ENCODE measurements at regions not wholly inside any gene's neighbourhood (a gene's known extent, or its start where the extent isn't known, plus 50 kb on each side); places are given as distances from the start of the nearest gene placed in this dataset.

DNA sequence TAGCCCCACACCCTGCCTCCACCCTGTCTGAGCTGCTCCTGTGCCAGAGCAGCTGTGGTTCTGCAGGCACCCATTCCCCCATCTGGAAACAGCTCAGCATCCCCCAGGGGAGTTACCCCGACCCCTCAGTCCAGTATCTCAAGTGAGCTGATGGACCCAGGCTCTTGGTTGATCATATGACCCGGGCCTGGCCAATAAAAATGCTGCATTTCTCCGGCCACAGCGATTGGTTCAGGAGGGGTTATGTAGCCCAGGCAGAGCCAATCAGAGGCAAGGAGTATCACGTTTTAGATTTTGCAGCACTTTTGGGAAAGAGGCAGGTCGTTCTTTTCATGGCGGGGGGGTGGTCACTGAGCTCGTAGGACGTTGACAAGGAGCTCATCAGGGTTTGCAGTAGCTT is 120.8 kb downstream of the TPRA1 start:
- TF ChIP-seq, protein P1, sequence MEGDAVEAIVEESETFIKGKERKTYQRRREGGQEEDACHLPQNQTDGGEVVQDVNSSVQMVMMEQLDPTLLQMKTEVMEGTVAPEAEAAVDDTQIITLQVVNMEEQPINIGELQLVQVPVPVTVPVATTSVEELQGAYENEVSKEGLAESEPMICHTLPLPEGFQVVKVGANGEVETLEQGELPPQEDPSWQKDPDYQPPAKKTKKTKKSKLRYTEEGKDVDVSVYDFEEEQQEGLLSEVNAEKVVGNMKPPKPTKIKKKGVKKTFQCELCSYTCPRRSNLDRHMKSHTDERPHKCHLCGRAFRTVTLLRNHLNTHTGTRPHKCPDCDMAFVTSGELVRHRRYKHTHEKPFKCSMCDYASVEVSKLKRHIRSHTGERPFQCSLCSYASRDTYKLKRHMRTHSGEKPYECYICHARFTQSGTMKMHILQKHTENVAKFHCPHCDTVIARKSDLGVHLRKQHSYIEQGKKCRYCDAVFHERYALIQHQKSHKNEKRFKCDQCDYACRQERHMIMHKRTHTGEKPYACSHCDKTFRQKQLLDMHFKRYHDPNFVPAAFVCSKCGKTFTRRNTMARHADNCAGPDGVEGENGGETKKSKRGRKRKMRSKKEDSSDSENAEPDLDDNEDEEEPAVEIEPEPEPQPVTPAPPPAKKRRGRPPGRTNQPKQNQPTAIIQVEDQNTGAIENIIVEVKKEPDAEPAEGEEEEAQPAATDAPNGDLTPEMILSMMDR (IDR thresholded peaks at IDR 0.05; ENCODE audit: low read depth, low read length) = no peak
- DNase-seq (ENCODE audit: extremely low read depth, low read depth) = no peak

DNA sequence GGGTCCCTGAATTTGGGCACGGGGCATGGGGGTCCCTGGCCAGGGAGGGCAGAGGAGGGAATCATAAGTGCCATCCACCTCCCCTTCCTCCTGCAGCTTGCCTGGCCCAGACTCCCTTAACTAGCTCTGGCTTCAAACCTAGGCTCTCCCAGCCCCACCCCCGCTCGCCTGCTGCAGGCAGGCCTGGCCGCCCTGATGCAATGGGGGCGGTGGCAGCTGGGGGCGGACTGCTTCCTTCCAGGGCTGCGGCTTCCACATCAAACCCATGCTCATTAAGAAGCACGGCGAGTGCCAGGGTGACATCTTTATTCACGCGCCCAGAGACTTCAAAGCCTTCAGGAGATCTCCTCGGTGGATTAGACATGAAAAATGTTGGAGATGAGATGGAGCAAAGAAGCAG is 123.1 kb downstream of the TPRA1 start:
- TF ChIP-seq, protein P1 (IDR thresholded peaks at IDR 0.05; ENCODE audit: low read depth, low read length) = no peak
- no peak for DNase-seq (ENCODE audit: extremely low read depth, low read depth)

DNA sequence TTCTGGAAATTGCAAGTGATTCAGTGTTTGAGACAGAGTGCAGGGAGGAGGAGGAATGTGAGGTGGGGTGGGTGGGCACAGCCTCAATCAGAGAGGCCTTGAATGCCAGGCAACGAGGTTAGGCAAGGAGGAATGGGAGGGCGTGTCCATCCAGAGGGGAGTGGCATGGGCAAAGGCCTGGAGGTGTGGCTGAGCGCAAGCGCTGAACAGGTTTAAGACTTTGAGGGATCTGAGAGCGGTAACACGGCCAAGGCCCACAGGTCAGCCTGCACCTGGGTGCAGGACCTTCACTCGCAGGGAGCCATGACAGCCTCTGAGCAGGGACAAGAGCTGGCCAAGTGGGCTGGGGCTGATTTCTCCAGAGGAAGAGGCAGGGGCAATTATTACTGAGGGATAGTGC is 125.9 kb downstream of the TPRA1 start:
- DNase-seq (ENCODE audit: extremely low read depth, low read depth) = no peak
- TF ChIP-seq, protein P1 (IDR thresholded peaks at IDR 0.05; ENCODE audit: low read depth, low read length) = no peak

DNA sequence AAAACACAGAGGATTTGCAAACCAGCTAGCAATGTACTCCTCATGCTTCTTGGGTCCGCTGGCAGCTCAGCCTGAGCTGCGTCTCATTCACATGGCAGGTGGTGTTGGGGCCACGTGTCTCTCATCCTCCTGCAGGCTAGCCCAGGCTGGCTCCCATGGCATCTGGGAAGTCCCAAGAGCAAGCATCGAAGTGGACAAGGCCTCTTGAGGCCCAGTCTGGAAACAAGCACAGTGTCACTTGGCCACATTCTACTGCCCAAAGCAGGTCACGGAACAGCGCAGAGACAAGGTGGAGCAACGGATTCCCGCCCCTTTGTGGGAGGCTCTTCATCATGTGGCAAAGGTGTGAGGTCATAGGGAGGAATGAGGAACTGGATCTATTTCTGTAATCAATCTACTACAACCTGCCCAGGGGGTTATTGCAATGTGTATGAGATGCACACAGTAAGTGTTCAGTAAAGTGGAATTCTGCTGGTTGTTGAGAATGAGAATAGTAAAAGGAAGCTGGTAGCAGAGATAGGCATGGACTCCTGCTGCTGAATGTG is 128.3 kb downstream of the TPRA1 start:
- TF ChIP-seq, protein P1 (IDR thresholded peaks at IDR 0.05; ENCODE audit: low read depth, low read length) = no peak
- DNase-seq (ENCODE audit: extremely low read depth, low read depth) = no peak

DNA sequence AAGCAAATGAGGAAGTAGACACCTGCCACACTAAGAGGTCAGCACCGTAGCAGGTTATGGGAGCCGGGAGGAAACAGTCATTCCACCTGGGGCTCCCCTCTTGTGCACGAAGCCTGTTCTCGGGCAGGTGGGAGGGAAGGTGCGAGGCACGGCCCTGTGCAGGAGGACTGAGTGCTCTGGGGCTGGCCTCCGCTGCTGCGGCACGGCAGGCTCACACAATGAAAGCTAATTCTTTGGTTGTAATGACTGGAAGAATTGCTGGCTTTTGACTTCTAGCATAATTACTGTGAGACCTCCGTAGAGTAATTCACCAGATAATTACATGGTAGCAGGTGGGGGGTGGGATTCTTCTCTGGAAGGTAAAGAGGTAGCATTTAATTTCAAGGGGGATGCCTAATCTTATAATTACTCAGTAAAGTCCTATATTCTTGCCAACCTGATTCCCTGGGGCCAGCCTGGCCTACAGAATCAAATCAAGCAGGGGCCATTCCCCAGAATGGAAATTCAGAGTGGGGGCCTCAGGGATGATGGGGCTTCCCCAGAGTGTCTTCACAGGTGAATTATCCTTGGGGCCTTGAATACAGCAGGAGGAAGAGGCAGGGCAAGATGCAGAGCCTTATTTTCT is 129.1 kb downstream of the TPRA1 start:
- no peak for DNase-seq (ENCODE audit: extremely low read depth, low read depth)

DNA sequence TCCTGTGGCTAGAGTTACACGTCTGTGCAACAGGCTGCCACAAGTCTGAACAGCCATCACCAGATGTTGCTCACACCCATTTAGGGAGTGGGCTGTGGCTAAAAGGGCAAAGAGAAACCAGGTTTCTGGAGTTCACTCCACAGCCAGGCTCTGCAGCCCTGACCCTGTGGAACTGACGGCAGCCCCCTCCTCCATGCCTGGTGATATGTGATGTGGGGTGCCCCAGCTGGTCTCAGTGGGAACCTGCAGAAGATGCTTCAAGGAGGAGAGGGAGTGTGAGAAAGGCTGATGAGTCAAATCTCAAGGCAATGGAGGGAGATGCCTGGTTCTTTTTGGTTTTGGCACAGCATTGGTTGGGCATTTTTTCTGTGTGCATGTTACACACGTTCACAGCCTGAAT is 130.6 kb downstream of the TPRA1 start:
- no peak for DNase-seq (ENCODE audit: extremely low read depth, low read depth)
- TF ChIP-seq, protein P1 (IDR thresholded peaks at IDR 0.05; ENCODE audit: low read depth, low read length) = no peak

More for the DNA sequence above, 129.1 kb downstream of the TPRA1 start:
- TF ChIP-seq, protein P1 (IDR thresholded peaks at IDR 0.05; ENCODE audit: low read depth, low read length) = no peak

DNA sequence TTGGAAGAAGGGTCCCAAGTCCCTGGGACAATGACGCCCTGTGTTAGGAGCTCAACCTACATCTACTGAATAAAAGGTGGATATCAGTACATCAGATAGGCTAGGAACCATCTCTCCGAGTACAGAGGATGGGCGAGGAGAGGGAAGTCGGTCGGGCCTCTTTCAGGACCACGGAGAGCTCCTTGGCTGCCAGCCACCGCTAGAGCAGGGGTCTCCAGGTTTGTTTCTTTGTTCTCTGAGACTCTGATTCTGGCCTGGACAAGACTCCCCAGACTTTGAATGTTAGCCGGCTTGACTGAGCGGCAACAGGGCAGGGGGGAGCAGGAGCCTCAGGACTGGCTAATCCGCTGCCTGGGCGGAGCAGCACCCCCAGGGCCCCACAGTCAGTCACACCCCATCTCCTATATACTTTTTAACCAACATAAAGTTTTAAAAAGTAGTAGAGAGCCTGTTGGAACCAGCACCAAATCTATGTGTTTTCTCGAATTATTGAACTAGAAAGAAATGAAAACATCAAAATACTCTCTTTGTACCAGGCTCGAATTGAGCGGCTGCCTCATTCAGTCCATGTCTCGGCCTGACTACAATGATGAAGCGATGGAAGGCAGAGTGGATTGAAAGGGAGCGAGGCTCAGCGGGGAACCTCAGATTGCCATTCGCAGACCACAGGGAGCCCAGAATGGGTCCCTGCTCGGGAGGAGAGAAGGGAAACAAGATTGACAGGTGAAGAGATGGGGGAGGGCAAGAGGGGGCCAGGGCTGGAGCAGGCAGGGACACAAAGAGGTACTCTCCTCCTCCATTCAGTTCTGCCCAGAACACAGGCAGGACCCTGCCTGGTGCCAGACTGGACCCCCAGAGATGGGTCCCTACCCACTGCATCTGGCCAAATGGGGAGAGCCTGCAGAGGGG is 131.6 kb downstream of the TPRA1 start:
- DNase-seq (ENCODE audit: extremely low read depth, low read depth) = no peak
- TF ChIP-seq, protein P1 (IDR thresholded peaks at IDR 0.05; ENCODE audit: low read depth, low read length) = no peak

All from AG09319 (cell line).